ENCODE measurements at regions not wholly inside any gene's neighbourhood (a gene's known extent, or its start where the extent isn't known, plus 50 kb on each side); places are given as distances from the start of the nearest gene placed in this dataset.

GRCh38 chr5:2895876-2896275 lies 144.4 kb upstream of the IRX2 start:
- TF ChIP-seq POLR2A (IDR thresholded peaks at IDR 0.05) (no peak), EP300 (IDR thresholded peaks at IDR 0.05) (no peak), POLR2AphosphoS5 (IDR thresholded peaks at IDR 0.05) (no peak)
- TF ChIP-seq, protein P1, sequence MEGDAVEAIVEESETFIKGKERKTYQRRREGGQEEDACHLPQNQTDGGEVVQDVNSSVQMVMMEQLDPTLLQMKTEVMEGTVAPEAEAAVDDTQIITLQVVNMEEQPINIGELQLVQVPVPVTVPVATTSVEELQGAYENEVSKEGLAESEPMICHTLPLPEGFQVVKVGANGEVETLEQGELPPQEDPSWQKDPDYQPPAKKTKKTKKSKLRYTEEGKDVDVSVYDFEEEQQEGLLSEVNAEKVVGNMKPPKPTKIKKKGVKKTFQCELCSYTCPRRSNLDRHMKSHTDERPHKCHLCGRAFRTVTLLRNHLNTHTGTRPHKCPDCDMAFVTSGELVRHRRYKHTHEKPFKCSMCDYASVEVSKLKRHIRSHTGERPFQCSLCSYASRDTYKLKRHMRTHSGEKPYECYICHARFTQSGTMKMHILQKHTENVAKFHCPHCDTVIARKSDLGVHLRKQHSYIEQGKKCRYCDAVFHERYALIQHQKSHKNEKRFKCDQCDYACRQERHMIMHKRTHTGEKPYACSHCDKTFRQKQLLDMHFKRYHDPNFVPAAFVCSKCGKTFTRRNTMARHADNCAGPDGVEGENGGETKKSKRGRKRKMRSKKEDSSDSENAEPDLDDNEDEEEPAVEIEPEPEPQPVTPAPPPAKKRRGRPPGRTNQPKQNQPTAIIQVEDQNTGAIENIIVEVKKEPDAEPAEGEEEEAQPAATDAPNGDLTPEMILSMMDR (IDR thresholded peaks at IDR 0.05): no peak
- H3K4me3 ChIP-seq: no peak overlapping the region
- no peak overlapping the region for H3K27ac ChIP-seq
- no peaks in the 10 kb centered on the region for H3K4me1 ChIP-seq
- no peaks in the 10 kb centered on the region for H3K36me3 ChIP-seq
- H3K27me3 ChIP-seq: no peaks in the 10 kb centered on the region
- WGBS, 2 donors: 77 to 83% methylated on average over 4 to 6 of the region's 6 CpGs
- no peak for ATAC-seq (ENCODE audit: low FRiP score in 2 of 2)
- no peak for DNase-seq
- no peaks in the 10 kb centered on the region for H3K9me3 ChIP-seq

- ATAC-seq (ENCODE audit: low FRiP score in 2 of 2) (no peak), DNase-seq (no peak)
- no peaks in the 10 kb centered on the region for H3K27me3 ChIP-seq
- WGBS, 2 donors: 73 to 86% methylated on average over 9 of the region's 9 CpGs
- no peak for TF ChIP-seq POLR2A (IDR thresholded peaks at IDR 0.05)
- no peak for TF ChIP-seq EP300 (IDR thresholded peaks at IDR 0.05)
- no peak for TF ChIP-seq POLR2AphosphoS5 (IDR thresholded peaks at IDR 0.05)
- TF ChIP-seq, protein P1 (IDR thresholded peaks at IDR 0.05): no peak
- no peak overlapping the region for H3K4me3 ChIP-seq
- no peak overlapping the region for H3K27ac ChIP-seq
- no peaks in the 10 kb centered on the region for H3K36me3 ChIP-seq
- H3K9me3 ChIP-seq: no peaks in the 10 kb centered on the region
- H3K4me1 ChIP-seq: no peaks in the 10 kb centered on the region
Observed at GRCh38 chr5:2895196-2895595, 143.7 kb upstream of the IRX2 start.

- 54 to 72% methylated on average over 11 of the region's 11 CpGs for WGBS, 2 donors
- TF ChIP-seq POLR2AphosphoS5 (IDR thresholded peaks at IDR 0.05) (no peak), POLR2A (IDR thresholded peaks at IDR 0.05) (no peak), EP300 (IDR thresholded peaks at IDR 0.05) (no peak)
- TF ChIP-seq, protein P1 (IDR thresholded peaks at IDR 0.05): no peak
- DNase-seq (no peak), ATAC-seq (ENCODE audit: low FRiP score in 2 of 2) (no peak)
- Histone ChIP-seq H3K4me3 (no peak overlapping the region), H3K4me1 (no peaks in the 10 kb centered on the region), H3K27me3 (no peaks in the 10 kb centered on the region), H3K9me3 (no peaks in the 10 kb centered on the region), H3K27ac (no peak overlapping the region), H3K36me3 (no peaks in the 10 kb centered on the region)
Observed at GRCh38 chr5:2894736-2895135, 143.3 kb upstream of the IRX2 start.

DNA sequence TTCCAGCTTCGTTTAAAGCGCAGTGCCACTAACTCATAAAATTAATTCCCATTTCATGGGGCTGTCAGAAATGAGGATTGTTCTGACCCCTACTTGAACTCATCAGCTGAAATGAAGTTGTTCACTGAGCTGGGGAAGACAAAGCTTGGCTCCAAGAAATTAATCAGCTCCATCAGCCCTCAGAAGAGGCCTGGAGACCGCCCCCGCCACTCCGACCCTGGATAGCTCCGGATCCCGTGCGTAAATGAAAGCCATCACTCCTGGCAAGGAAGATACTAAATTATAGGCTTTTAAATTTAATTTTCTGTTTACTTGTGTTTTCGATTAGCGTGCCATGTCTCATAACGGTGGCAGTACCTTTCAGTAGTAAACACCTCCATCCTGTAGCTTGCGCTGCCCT lies 142.8 kb upstream of the IRX2 start:
- no peak for ATAC-seq (ENCODE audit: low FRiP score in 2 of 2)
- no peaks in the 10 kb centered on the region for H3K36me3 ChIP-seq
- DNase-seq: no peak
- H3K27ac ChIP-seq: no peak overlapping the region
- no peaks in the 10 kb centered on the region for H3K9me3 ChIP-seq
- no peak overlapping the region for H3K4me3 ChIP-seq
- no peaks in the 10 kb centered on the region for H3K27me3 ChIP-seq
- WGBS, 2 donors: 78 to 83% methylated on average over 12 of the region's 12 CpGs
- H3K4me1 ChIP-seq: no peaks in the 10 kb centered on the region
- TF ChIP-seq EP300 (IDR thresholded peaks at IDR 0.05) (no peak), POLR2A (IDR thresholded peaks at IDR 0.05) (no peak), POLR2AphosphoS5 (IDR thresholded peaks at IDR 0.05) (no peak)
- TF ChIP-seq, protein P1 (IDR thresholded peaks at IDR 0.05): no peak

DNA sequence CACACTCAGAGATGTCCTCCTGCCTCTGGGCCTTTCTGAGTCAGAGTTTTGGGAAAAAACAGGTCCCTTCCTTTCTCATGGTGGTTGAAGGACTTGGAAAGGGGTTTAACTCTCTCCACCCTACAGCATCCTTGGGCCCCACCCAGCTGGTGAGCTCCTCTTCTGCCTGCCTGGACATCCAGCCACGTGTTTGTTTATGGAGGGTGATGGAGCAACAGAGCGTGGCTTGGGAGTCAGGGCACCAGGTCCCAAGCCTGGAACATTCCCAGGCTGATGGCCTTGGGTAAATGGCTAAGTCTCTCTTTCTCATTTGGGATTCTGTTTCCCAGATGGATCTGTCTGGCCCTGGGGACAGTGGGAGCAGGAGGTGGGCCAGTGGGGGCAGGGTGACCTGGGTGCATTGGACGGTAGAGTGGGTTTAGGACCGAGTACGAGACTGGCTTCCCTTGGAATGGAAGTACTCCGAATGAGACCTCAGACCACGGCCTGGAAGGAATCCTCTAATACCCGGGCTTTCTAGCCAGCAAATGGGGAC lies 141.1 kb upstream of the IRX2 start:
- Histone ChIP-seq H3K4me1 (no peaks in the 10 kb centered on the region), H3K9me3 (no peaks in the 10 kb centered on the region), H3K36me3 (no peaks in the 10 kb centered on the region), H3K27ac (no peak overlapping the region), H3K27me3 (no peaks in the 10 kb centered on the region), H3K4me3 (no peak overlapping the region)
- DNase-seq (no peak), ATAC-seq (ENCODE audit: low FRiP score in 2 of 2) (no peak)
- 75% methylated on average over 7 to 8 of the region's 8 CpGs for WGBS, 2 donors
- TF ChIP-seq POLR2A (IDR thresholded peaks at IDR 0.05) (no peak), EP300 (IDR thresholded peaks at IDR 0.05) (no peak), POLR2AphosphoS5 (IDR thresholded peaks at IDR 0.05) (no peak)
- TF ChIP-seq, protein P1 (IDR thresholded peaks at IDR 0.05): no peak
